H1 (cell line): ENCODE measurements at regions not wholly inside any gene's neighbourhood (a gene's known extent, or its start where the extent isn't known, plus 50 kb on each side); places are given as distances from the start of the nearest gene placed in this dataset.

Experiments
- CTCF ChIA-PET: fragments of 300-600 bp; sonication (Branson Sonifier 250); formaldehyde crosslinking; loops from one replicate; lab custom pipeline; 2021; ENCODE audit not compliant: partially characterized antibody; lab: Charles Lee
- POLR2A ChIA-PET: fragments of 300-600 bp; sonication (Branson Sonifier 250); formaldehyde crosslinking; loops from one replicate; lab custom pipeline; 2021; ENCODE audit warnings: inconsistent platforms; ENCODE audit not compliant: partially characterized antibody; lab: Charles Lee
- DNase-seq, 2 experiments: peaks; one replicate each; pipeline versions ENCODE4 v3.0.0 to v3.0.0-alpha.2; 2010 to 2022; ENCODE audit warnings: low spot score in 2 of 2, low read depth in 1 of 2, mixed read lengths in 1 of 2
- FAIRE-seq: peaks from 2 replicates; lab custom pipeline; 2011; peaks lifted over from hg19 to GRCh38; lab: Jason Lieb, UNC
- H2AFZ ChIP-seq: 2 replicates; pipeline ENCODE4 v1.8.1; 2012; ENCODE audit warnings: low read length, inconsistent platforms
- H2AK5ac ChIP-seq: 2 replicates; pipeline ENCODE4 v1.6.1; 2013; ENCODE audit warnings: low read depth, low read length
- H2BK120ac ChIP-seq: replicated peaks from 2 replicates; pipeline ENCODE3; 2013; ENCODE audit warnings: low read depth, low read length, inconsistent platforms
- H2BK12ac ChIP-seq: 2 replicates; pipeline ENCODE4 v1.6.1; 2013; ENCODE audit warnings: low read depth, low read length
- H2BK15ac ChIP-seq: 2 replicates; pipeline ENCODE4 v1.6.1; 2013; ENCODE audit warnings: low read length
- H2BK20ac ChIP-seq: 2 replicates; pipeline ENCODE4 v1.6.1; 2013; ENCODE audit warnings: low read length
- H2BK5ac ChIP-seq: 2 replicates; pipeline ENCODE4 v1.6.1; 2013; ENCODE audit warnings: low read depth, low read length
- H3K14ac ChIP-seq: 2 replicates; pipeline ENCODE4 v1.6.1; 2013; ENCODE audit warnings: inconsistent platforms; ENCODE audit not compliant: insufficient read length
- H3K18ac ChIP-seq: 2 replicates; pipeline ENCODE4 v1.6.1; 2013; ENCODE audit warnings: low read length; ENCODE audit errors: extremely low read depth
- H3K23ac ChIP-seq: 2 replicates; pipeline ENCODE4 v1.6.1; 2013; ENCODE audit warnings: inconsistent platforms; ENCODE audit not compliant: insufficient read length
- H3K23me2 ChIP-seq: 2 replicates; pipeline ENCODE4 v1.6.1; 2013; ENCODE audit warnings: low read depth, low read length
- H3K27ac ChIP-seq: 2 replicates; pipeline ENCODE4 v1.6.1; 2011; ENCODE audit warnings: low read depth, low read length, inconsistent platforms
- H3K27me3 ChIP-seq, 4 experiments: replicated peaks in 1 of 4; 1 replicate in 1 of 4; 2 replicates in 3 of 4; pipeline versions ENCODE4 v1.6.1 to v1.8.1; 2011 to 2013; ENCODE audit warnings: low read length in 3 of 4, mild to moderate bottlenecking in 3 of 4, inconsistent platforms in 2 of 4, mixed read lengths in 2 of 4, moderate library complexity in 1 of 4; ENCODE audit not compliant: control insufficient read depth in 3 of 4, insufficient read depth in 3 of 4; ENCODE audit errors: extremely low read depth in 1 of 4
- H3K36me3 ChIP-seq, 4 experiments: 2 replicates each; pipeline versions ENCODE4 v1.6.1 to v1.8.1; 2011 to 2013; ENCODE audit warnings: mild to moderate bottlenecking in 4 of 4, low read length in 3 of 4, moderate library complexity in 2 of 4, control low read depth in 1 of 4, inconsistent platforms in 1 of 4; ENCODE audit not compliant: insufficient read depth in 4 of 4, control insufficient read depth in 2 of 4
- H3K4ac ChIP-seq: replicated peaks from 2 replicates; pipeline ENCODE3; 2013; ENCODE audit warnings: low read length, low read depth, mixed read lengths, inconsistent platforms; ENCODE audit not compliant: insufficient read length
- H3K4me1 ChIP-seq, 4 experiments: replicated peaks in 1 of 4; 1 replicate in 1 of 4; 2 replicates in 3 of 4; pipeline versions ENCODE4 v1.6.1 to v1.8.1; 2011 to 2013; ENCODE audit warnings: low read length in 3 of 4, inconsistent platforms in 2 of 4, mixed read lengths in 1 of 4; ENCODE audit not compliant: insufficient read depth in 4 of 4, control insufficient read depth in 3 of 4
- H3K4me2 ChIP-seq, 2 experiments: 2 replicates each; pipeline versions ENCODE4 v1.6.1 to v1.8.1; 2011 to 2013; ENCODE audit warnings: low read depth in 2 of 2, low read length in 2 of 2, control low read depth in 1 of 2, inconsistent platforms in 1 of 2, mild to moderate bottlenecking in 1 of 2; ENCODE audit not compliant: insufficient read depth in 1 of 2
- H3K4me3 ChIP-seq, 4 experiments: fragments of 200-600, 300-600 bp in 1 of 4; sonication (generic), shearing (Covaris generic), sonication (Bioruptor Twin) in 1 of 4; 2 replicates each; pipeline versions ENCODE4 v1.5.1 to v1.8.1; 2011 to 2016; ENCODE audit warnings: low read length in 4 of 4, low read depth in 3 of 4, control low read depth in 2 of 4, inconsistent platforms in 2 of 4, mild to moderate bottlenecking in 2 of 4, mixed read lengths in 1 of 4, moderate library complexity in 1 of 4; ENCODE audit not compliant: insufficient read depth in 2 of 4; ENCODE audit errors: extremely low read depth in 1 of 4
- H3K56ac ChIP-seq: replicated peaks from 2 replicates; pipeline ENCODE3; 2013; ENCODE audit warnings: low read depth, mild to moderate bottlenecking, mixed read lengths, low read length, inconsistent platforms; ENCODE audit not compliant: insufficient read length
- H3K79me1 ChIP-seq: 2 replicates; pipeline ENCODE4 v1.6.1; 2013; ENCODE audit warnings: low read depth, low read length, control low read depth
- H3K79me2 ChIP-seq, 2 experiments: 2 replicates each; pipeline versions ENCODE4 v1.6.1 to v1.8.1; 2012 to 2013; ENCODE audit warnings: low read length in 2 of 2, mild to moderate bottlenecking in 2 of 2, inconsistent platforms in 1 of 2; ENCODE audit not compliant: insufficient read depth in 2 of 2, control insufficient read depth in 1 of 2
- H3K9ac ChIP-seq, 4 experiments: replicated peaks in 1 of 4; 1 replicate in 1 of 4; 2 replicates in 3 of 4; pipeline versions ENCODE4 v1.6.1 to v1.8.1; 2011 to 2013; ENCODE audit warnings: low read depth in 3 of 4, low read length in 3 of 4, control low read depth in 2 of 4, mild to moderate bottlenecking in 2 of 4, moderate library complexity in 2 of 4, inconsistent platforms in 1 of 4; ENCODE audit errors: extremely low read depth in 1 of 4
- H3K9me3 ChIP-seq, 2 experiments: 2 replicates each; pipeline versions ENCODE4 v1.6.1 to v1.8.1; 2012 to 2013; ENCODE audit warnings: mild to moderate bottlenecking in 2 of 2, moderate library complexity in 2 of 2, control low read depth in 1 of 2, inconsistent platforms in 1 of 2, low read depth in 1 of 2, low read length in 1 of 2, mixed read lengths in 1 of 2; ENCODE audit not compliant: insufficient read depth in 2 of 2
- H4K20me1 ChIP-seq, 2 experiments: replicated peaks in 1 of 2; 2 replicates each; pipeline versions ENCODE3 to v1.8.1; 2011 to 2013; ENCODE audit warnings: inconsistent platforms in 2 of 2, low read length in 2 of 2, mild to moderate bottlenecking in 1 of 2; ENCODE audit not compliant: insufficient read depth in 2 of 2, control insufficient read depth in 1 of 2
- H4K5ac ChIP-seq: 2 replicates; pipeline ENCODE4 v1.6.1; 2013; ENCODE audit warnings: low read length, low read depth, mixed read lengths, inconsistent platforms; ENCODE audit not compliant: insufficient read length
- H4K8ac ChIP-seq: 2 replicates; pipeline ENCODE4 v1.8.0; 2013; ENCODE audit warnings: mild to moderate bottlenecking, moderate library complexity, low read length, inconsistent platforms; ENCODE audit not compliant: insufficient read depth; ENCODE audit errors: extremely low read depth
- H4K91ac ChIP-seq: replicated peaks from 2 replicates; pipeline ENCODE3; 2013; ENCODE audit warnings: low read length, mixed read lengths, inconsistent platforms; ENCODE audit not compliant: insufficient read length
- EGR1 ChIP-seq: IDR thresholded peaks from 2 replicates; pipeline ENCODE4 v1.6.1; 2011; ENCODE audit warnings: low read depth, low read length, borderline replicate concordance
- EZH2 ChIP-seq: fragments of 200-600 bp; sonication (generic); IDR thresholded peaks from 2 replicates; pipeline ENCODE4 v1.7.1; 2012; ENCODE audit warnings: low read depth, mild to moderate bottlenecking, moderate library complexity, low read length, inconsistent platforms; ENCODE audit not compliant: severe bottlenecking
- FOSL1 ChIP-seq: IDR thresholded peaks from 2 replicates; pipeline ENCODE4 v1.6.1; 2011; ENCODE audit warnings: mild to moderate bottlenecking, low read depth, low read length, moderate library complexity; ENCODE audit not compliant: insufficient read depth
- HDAC2 ChIP-seq, 2 experiments: fragments of 300-600 bp in 1 of 2; sonication (generic) in 1 of 2; IDR thresholded peaks; 2 replicates each; pipeline ENCODE4 v1.6.1; 2011 to 2012; ENCODE audit warnings: low read depth in 2 of 2, low read length in 2 of 2, mild to moderate bottlenecking in 2 of 2, moderate library complexity in 2 of 2, borderline replicate concordance in 1 of 2, inconsistent platforms in 1 of 2
- NANOG ChIP-seq: IDR thresholded peaks from 2 replicates; pipeline ENCODE4 v1.6.1; 2011; ENCODE audit warnings: low read length, low read depth, mild to moderate bottlenecking, inconsistent platforms; ENCODE audit not compliant: insufficient read depth, poor library complexity, severe bottlenecking
- NRF1 ChIP-seq: IDR thresholded peaks from 2 replicates; pipeline ENCODE4 v1.6.1; 2011; ENCODE audit warnings: mild to moderate bottlenecking, low read depth, low read length, improper control_type of control experiment
- RNF2 ChIP-seq: fragments of 200-900, 300-1000 bp; sonication (generic); IDR thresholded peaks from 2 replicates; pipeline ENCODE4 v1.7.1; 2016; ENCODE audit warnings: borderline replicate concordance, low read depth, mild to moderate bottlenecking, antibody characterized with exemption, low read length; ENCODE audit not compliant: poor library complexity, severe bottlenecking; ENCODE audit errors: missing control alignments
- SP1 ChIP-seq: IDR thresholded peaks from 2 replicates; pipeline ENCODE4 v1.6.1; 2011; ENCODE audit warnings: low read depth, low read length
- SP2 ChIP-seq: IDR thresholded peaks from 2 replicates; pipeline ENCODE4 v1.6.1; 2012; ENCODE audit warnings: mild to moderate bottlenecking, low read length, inconsistent platforms
- SP4 ChIP-seq: IDR thresholded peaks from 2 replicates; pipeline ENCODE4 v1.6.1; 2012; ENCODE audit warnings: low read length, inconsistent platforms
- SUZ12 ChIP-seq: fragments of 200-600 bp; sonication (generic); IDR thresholded peaks from 2 replicates; pipeline ENCODE4 v1.6.1; 2012; ENCODE audit warnings: mild to moderate bottlenecking, inconsistent platforms, low read length, moderate library complexity, mixed read lengths
- TAF7 ChIP-seq: optimal IDR thresholded peaks from 2 replicates; pipeline ENCODE3; 2011; ENCODE audit warnings: low read depth, mild to moderate bottlenecking, inconsistent platforms, low read length, moderate library complexity, borderline replicate concordance
- YY1 ChIP-seq: IDR thresholded peaks from 2 replicates; pipeline ENCODE4 v1.6.1; 2011; ENCODE audit warnings: low read depth, mild to moderate bottlenecking, low read length
- WGBS, 2 experiments: shearing (Covaris generic) in 1 of 2; methylation state at CpG; one replicate each; pipeline versions ENCODE4 v1.1.6 to v1.1.7; 2013 to 2015; ENCODE audit warnings: low lambda C conversion rate in 2 of 2, mixed read lengths in 2 of 2, inconsistent platforms in 1 of 2, low coverage in 1 of 2, missing lambda C conversion rate in 1 of 2; ENCODE audit not compliant: insufficient replicate concordance in 2 of 2, insufficient coverage in 1 of 2, insufficient read length in 1 of 2; ENCODE audit errors: extremely low coverage in 1 of 2, missing lambda C conversion rate in 1 of 2; 5-methylcytosine and 5-hydroxymethylcytosine counted together

DNA sequence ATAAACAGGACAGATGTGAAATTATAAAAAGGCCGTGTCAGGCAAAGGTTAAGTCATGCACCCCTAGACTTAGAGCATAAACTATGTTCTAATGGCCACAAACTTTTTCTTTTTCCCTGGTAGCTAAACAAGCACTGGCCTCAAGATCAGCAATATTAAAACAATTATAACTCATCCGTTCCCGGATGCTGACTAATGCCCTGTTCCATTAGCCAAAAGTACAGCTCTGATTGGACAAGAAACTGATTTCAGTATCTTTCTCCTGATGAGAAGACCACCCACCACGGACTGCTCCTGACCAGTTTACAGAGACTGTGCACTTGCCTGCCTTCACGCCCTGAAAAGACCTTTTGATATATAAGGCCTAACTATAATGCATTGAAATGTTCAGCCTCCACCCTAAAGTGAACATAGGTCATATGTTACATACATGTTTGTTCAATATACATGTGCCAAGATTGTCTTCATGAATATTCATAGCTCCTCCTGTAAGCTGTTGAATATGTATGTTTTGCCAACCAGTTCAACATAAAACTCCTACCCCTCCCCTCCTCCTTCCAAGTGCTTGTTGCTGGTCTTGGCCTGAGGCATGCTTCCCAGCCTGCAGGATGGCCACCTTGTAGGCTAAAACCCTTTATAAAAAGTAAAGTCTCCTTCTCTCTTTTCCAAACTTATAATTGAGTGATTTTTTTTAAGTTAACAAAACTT lies 162.0 kb downstream of the IPO8 start:
- no peak overlapping the region for H2BK15ac ChIP-seq
- FAIRE-seq, result no peak
- CTCF ChIA-PET, result no interaction called here
- TF ChIP-seq NANOG (no peak), HDAC2 (IDR thresholded peaks at IDR 0.05; ENCODE audit: borderline replicate concordance in 1 of 2, low read depth in 2 of 2, low read length in 2 of 2) (no peak), EGR1 (no peak), NRF1 (no peak), EZH2 (no peak), TAF7 (no peak), SUZ12 (no peak), FOSL1 (no peak), SP2 (no peak), RNF2 (no peak), YY1 (no peak), SP1 (no peak), SP4 (no peak)

More for the DNA sequence above, 162.0 kb downstream of the IPO8 start:
- no peak overlapping the region for H3K4me3 ChIP-seq
- H3K9me3 ChIP-seq, result no peaks in the 10 kb centered on the region
- no peak overlapping the region for H3K27ac ChIP-seq
- no peak overlapping the region for H3K23ac ChIP-seq
- H3K14ac ChIP-seq, result no peak overlapping the region
- no peaks in the 10 kb centered on the region for H3K79me2 ChIP-seq
- H3K4me2 ChIP-seq, result no peak overlapping the region
- no peaks in the 10 kb centered on the region for H3K36me3 ChIP-seq
- no peak overlapping the region for H4K8ac ChIP-seq
- H2AK5ac ChIP-seq, result no peak overlapping the region
- H4K20me1 ChIP-seq, result no peaks in the 10 kb centered on the region
- H2AFZ ChIP-seq, result no peak overlapping the region
- POLR2A ChIA-PET, result no interaction called here
- no peaks in the 10 kb centered on the region for H3K4me1 ChIP-seq
- H2BK20ac ChIP-seq, result no peak overlapping the region
- no peak overlapping the region for H2BK5ac ChIP-seq
- H2BK12ac ChIP-seq, result no peak overlapping the region
- no peaks in the 10 kb centered on the region for H3K23me2 ChIP-seq
- no peak overlapping the region for H4K91ac ChIP-seq
- no peak overlapping the region for H3K18ac ChIP-seq
- WGBS, 2 experiments, result 90% methylated on average over 5 of the region's 5 CpGs; no CpG with 5 or more reads in 1 of the 2 experiments
- no peaks in the 10 kb centered on the region for H3K27me3 ChIP-seq
- H3K9ac ChIP-seq, result no peak overlapping the region
- no peak overlapping the region for H3K4ac ChIP-seq
- no peak for DNase-seq
- H4K5ac ChIP-seq, result no peak overlapping the region
- no peak overlapping the region for H3K56ac ChIP-seq
- H2BK120ac ChIP-seq, result no peak overlapping the region
- H3K79me1 ChIP-seq, result no peaks in the 10 kb centered on the region
